SK-N-MC (cell line): ENCODE measurements at regions not wholly inside any gene's neighbourhood (a gene's known extent, or its start where the extent isn't known, plus 50 kb on each side); places are given as distances from the start of the nearest gene placed in this dataset.

Experiments used
- EZH2 ChIP-seq: fragments of 200-600 bp; sonication (generic); IDR thresholded peaks from one replicate; pipeline ENCODE4 v1.6.1; 2017; ENCODE audit warnings: antibody characterized with exemption
- FOXP2 ChIP-seq: optimal IDR thresholded peaks from 2 replicates; pipeline ENCODE3; 2011; ENCODE audit warnings: mild to moderate bottlenecking, moderate library complexity; ENCODE audit not compliant: insufficient read depth; ENCODE audit errors: extremely low read length, control extremely low read depth
- POLR2AphosphoS5 ChIP-seq: IDR thresholded peaks from 2 replicates; pipeline ENCODE4 v1.6.1; 2012; ENCODE audit warnings: mild to moderate bottlenecking, low read depth, low read length, borderline replicate concordance

DNA sequence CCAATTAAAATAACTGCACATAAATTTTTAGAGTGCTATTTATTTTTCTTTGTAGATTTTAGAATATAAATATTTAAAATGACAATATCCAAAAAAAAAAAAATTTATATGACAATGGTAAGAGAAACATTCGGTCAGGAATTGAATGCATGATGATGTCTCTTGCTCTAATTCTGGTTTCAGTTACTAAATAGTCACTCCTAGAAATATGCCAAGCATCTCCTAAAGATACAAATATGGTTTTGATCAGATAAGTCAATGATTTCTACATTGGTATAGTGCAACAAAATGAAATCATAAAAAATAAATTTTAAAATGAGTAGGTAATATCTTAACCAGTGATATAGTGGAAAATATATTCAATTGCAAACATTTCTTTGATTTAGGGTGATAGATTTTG lies 95.9 kb upstream of the ACKR3 start:
- no peak for TF ChIP-seq EZH2
- no peak for TF ChIP-seq POLR2AphosphoS5
- TF ChIP-seq FOXP2, result no peak
